SK-N-SH treated with all-trans-retinoic acid at 6 μM for 48 hours (cell line): ENCODE measurements at regions not wholly inside any gene's neighbourhood (a gene's known extent, or its start where the extent isn't known, plus 50 kb on each side); places are given as distances from the start of the nearest gene placed in this dataset.

Source experiments
- ARNTL ChIP-seq: fragments of 450-650 bp; formaldehyde crosslinking; IDR thresholded peaks from 2 replicates; pipeline ENCODE4 v1.5.0; 2020; ENCODE audit warnings: low read depth, mild to moderate bottlenecking, moderate library complexity, borderline replicate concordance
- CREB5 ChIP-seq: fragments of 250-450 bp; sonication (Bioruptor Pico); IDR thresholded peaks from 2 replicates; pipeline ENCODE4 v1.5.1; 2020; ENCODE audit warnings: low read depth, mild to moderate bottlenecking, moderate library complexity
- GLIS3 ChIP-seq: fragments of 250-450 bp; sonication (Bioruptor Pico); IDR thresholded peaks from 2 replicates; pipeline ENCODE4 v1.5.0; 2020; ENCODE audit warnings: mild to moderate bottlenecking, moderate library complexity
- PPARA ChIP-seq: fragments of 250-450 bp; sonication (Bioruptor Pico); IDR thresholded peaks from 2 replicates; pipeline ENCODE4 v1.5.0; 2020; ENCODE audit warnings: mild to moderate bottlenecking, borderline replicate concordance
- SNAI2 ChIP-seq: fragments of 250-450 bp; sonication (Bioruptor Pico); IDR thresholded peaks from 2 replicates; pipeline ENCODE4 v1.5.0; 2020; ENCODE audit warnings: mild to moderate bottlenecking, moderate library complexity
- TOX ChIP-seq: fragments of 250-450 bp; sonication (Bioruptor Pico); IDR thresholded peaks from 2 replicates; pipeline ENCODE4 v1.8.0; 2021; ENCODE audit warnings: mild to moderate bottlenecking, moderate library complexity, borderline replicate concordance
- TSHZ2 ChIP-seq: fragments of 250-450 bp; sonication (Bioruptor Pico); IDR thresholded peaks from 2 replicates; pipeline ENCODE4 v1.5.0; 2020; ENCODE audit warnings: mild to moderate bottlenecking, moderate library complexity
- ZC3H10 ChIP-seq: fragments of 250-450 bp; sonication (Bioruptor Pico); IDR thresholded peaks from 2 replicates; pipeline ENCODE4 v1.5.1; 2021; ENCODE audit warnings: mild to moderate bottlenecking, moderate library complexity
- ZNF565 ChIP-seq: fragments of 450-650 bp; formaldehyde crosslinking; conservative IDR thresholded peaks from 2 replicates; pipeline ENCODE4 v1.5.0; 2020; ENCODE audit warnings: low read depth, mild to moderate bottlenecking, moderate library complexity
- TF ChIP-seq, protein P1 (sequence below): fragments of 250-450 bp; sonication (Bioruptor Pico); IDR thresholded peaks from 2 replicates; pipeline ENCODE4 v1.8.0; 2021; ENCODE audit warnings: low read depth, mild to moderate bottlenecking, moderate library complexity, borderline replicate concordance
- TF ChIP-seq, protein P2 (sequence below): fragments of 250-450 bp; sonication (Bioruptor Pico); IDR thresholded peaks from 2 replicates; pipeline ENCODE4 v1.8.0; 2020; ENCODE audit warnings: mild to moderate bottlenecking, moderate library complexity, borderline replicate concordance

DNA sequence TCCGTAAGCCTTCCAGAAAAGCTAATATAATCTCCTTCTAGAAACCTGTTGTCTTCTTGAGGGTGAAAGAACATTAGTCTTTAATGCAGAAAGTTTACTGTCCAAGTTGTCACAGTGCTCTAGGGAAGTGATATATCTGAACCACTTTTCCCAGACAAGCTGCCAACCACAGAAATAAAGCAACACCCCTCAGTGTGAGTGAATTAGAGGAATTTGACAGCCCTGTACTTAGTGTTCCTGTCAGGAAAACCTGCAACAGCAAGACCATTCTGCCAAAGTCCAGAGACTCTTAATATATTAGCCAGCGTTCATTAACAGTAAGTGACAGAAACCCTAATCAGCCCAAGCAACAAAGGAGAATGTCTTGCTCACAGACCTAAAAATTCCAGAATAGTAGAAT, 137.7 kb downstream of the KATNIP start:
- TF ChIP-seq, protein P1, sequence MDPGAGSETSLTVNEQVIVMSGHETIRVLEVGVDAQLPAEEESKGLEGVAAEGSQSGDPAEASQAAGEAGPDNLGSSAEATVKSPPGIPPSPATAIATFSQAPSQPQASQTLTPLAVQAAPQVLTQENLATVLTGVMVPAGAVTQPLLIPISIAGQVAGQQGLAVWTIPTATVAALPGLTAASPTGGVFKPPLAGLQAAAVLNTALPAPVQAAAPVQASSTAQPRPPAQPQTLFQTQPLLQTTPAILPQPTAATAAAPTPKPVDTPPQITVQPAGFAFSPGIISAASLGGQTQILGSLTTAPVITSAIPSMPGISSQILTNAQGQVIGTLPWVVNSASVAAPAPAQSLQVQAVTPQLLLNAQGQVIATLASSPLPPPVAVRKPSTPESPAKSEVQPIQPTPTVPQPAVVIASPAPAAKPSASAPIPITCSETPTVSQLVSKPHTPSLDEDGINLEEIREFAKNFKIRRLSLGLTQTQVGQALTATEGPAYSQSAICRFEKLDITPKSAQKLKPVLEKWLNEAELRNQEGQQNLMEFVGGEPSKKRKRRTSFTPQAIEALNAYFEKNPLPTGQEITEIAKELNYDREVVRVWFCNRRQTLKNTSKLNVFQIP (CRISPR knock-in tag) = no peak
- TF ChIP-seq ZC3H10 (CRISPR knock-in tag) (no peak), TOX (CRISPR knock-in tag) (no peak), ARNTL (no peak), TSHZ2 (no peak), SNAI2 (CRISPR knock-in tag) (no peak), ZNF565 (no peak), PPARA (CRISPR knock-in tag) (no peak), CREB5 (CRISPR knock-in tag) (no peak), GLIS3 (no peak)
- TF ChIP-seq, protein P2, sequence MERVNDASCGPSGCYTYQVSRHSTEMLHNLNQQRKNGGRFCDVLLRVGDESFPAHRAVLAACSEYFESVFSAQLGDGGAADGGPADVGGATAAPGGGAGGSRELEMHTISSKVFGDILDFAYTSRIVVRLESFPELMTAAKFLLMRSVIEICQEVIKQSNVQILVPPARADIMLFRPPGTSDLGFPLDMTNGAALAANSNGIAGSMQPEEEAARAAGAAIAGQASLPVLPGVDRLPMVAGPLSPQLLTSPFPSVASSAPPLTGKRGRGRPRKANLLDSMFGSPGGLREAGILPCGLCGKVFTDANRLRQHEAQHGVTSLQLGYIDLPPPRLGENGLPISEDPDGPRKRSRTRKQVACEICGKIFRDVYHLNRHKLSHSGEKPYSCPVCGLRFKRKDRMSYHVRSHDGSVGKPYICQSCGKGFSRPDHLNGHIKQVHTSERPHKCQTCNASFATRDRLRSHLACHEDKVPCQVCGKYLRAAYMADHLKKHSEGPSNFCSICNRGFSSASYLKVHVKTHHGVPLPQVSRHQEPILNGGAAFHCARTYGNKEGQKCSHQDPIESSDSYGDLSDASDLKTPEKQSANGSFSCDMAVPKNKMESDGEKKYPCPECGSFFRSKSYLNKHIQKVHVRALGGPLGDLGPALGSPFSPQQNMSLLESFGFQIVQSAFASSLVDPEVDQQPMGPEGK (CRISPR knock-in tag) = no peak
